ENCODE measurements at regions not wholly inside any gene's neighbourhood (a gene's known extent, or its start where the extent isn't known, plus 50 kb on each side); places are given as distances from the start of the nearest gene placed in this dataset.
"Not testable (repeated sequence)": the region's sequence is repeated elsewhere in the genome, so short reads cannot be mapped to it uniquely, and the experiment has no call there.

DNA sequence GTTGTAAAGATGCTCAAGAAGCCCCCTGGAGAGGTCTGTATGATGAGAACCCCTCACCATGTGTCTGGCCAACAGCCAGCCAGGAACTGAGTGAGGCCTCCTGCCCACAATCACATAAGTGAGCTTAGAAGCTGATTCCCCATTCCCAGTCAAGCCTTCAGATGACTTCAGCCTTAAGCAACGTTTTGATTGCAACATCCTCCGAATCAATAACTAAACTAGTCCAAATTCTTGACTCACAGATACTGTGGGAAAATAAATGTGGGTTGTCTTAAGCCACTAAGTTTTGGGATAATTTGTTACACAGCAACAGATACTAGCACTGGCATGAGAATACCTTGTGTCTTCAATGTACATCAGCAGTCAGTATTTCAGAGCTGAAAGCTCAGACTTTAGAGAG is 54.5 kb upstream of the HS3ST4 start:
- DNase-seq, result no peak

DNA sequence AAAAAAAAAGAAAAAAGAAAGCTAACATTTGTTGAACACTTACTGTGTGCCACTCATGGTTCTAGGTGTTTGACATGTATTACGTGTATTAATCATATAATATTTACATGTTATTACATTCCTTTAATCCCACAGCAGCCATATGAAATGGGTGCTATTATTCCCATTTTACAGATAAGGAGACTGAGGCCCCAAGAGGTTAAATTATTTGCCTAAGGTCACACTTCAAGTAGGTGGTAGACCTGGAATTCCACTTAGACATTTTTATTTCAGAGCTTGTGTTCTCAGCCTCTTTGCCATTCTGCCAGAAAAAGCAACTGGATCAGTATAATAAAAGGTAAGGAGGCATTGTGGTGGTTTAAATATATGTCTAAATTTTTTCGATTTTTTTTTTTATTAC is 55.1 kb upstream of the HS3ST4 start:
- DNase-seq, result no peak

GRCh38 chr16:25635454-25635853 is 56.3 kb upstream of the HS3ST4 start:
- no peak for DNase-seq

DNA sequence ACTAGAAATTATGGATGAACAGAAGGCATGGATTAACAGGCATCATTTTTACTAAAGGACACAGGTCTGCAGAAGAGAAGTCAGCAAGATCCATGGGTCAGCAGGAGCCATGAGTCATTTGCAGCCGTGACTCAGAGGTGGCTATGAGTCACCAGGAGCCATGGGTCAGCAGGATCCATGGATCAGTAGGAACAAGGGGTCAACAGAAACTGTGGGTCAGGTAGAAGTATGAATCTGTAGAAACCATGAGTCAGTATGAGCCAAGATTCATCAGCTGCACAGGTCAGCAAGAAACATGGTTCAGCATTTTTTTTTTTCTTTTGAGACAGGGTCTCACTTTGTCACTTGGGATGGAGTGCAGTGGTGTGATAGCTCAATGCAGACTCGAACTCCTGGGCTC is 58.2 kb upstream of the HS3ST4 start:
- no peak for DNase-seq

- DNase-seq, result no peak
These were observed 63.0 kb upstream of the HS3ST4 start for GRCh38 chr16:25628766-25629165.

DNA sequence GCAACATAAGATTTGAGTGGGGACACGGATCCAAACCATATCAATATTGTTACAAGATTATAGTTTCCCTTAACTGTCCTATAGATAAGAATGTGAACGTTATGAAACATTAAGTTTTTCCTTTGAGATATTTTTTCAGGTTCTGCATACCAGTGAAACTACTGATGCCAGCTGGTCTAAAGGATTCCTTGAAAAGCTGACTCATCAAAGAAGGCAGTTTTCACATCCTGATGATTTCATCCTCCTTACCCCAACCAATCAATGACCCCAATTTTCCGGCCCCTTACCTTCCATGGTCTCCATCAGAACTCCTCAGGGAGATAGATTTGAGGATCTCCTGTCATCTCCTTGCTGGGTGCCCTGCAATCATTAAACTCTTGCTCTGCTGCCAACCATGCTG is 64.1 kb upstream of the HS3ST4 start:
- no peak for DNase-seq

- no peak for DNase-seq
These were observed 65.6 kb upstream of the HS3ST4 start for GRCh38 chr16:25626172-25626571.

DNA sequence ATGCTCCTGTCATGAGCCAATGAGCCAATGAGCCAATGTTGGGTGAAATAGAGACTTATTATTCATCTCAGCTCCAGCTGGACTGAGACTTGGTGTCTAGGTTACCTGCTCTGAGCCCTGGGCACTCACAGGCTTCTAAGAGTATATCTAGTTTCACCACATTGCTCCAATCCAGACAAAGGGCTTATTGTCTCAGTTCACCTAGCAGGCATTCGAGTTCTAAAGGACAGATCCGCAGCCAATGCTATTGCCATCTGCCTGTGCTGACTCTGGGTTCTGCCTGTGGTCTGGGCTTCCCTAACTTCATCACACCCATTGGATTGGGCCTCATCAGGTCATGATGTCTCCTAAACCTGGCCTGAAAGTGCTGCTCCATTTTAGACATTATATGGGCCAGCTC is 66.1 kb upstream of the HS3ST4 start:
- DNase-seq, result no peak

DNA sequence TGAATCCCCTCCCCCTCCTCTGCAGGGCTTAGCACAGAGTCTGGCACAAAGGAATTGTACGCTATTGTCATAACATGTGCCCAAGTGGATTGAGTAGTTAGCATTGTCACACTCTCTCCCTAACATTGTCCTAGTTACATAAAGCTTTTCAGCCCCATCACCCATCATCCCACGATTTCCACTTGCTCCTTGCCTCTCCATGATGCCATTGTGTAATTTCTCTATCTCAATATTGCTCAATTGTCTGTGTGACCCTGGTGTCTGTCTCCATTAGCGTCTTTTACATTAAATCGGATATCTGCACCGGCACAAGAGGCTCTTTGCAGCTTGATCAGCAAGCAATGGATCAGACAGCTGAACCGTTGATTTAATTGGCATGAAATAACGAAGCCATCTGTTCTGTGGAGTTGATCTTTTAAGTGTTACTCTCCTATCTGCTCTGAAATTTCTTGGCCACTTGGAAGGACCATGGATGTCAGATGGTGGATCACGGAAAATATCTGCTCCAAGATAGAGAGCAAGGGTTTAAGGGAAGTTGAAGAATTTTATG is 77.0 kb upstream of the HS3ST4 start:
- no peak for DNase-seq

DNA sequence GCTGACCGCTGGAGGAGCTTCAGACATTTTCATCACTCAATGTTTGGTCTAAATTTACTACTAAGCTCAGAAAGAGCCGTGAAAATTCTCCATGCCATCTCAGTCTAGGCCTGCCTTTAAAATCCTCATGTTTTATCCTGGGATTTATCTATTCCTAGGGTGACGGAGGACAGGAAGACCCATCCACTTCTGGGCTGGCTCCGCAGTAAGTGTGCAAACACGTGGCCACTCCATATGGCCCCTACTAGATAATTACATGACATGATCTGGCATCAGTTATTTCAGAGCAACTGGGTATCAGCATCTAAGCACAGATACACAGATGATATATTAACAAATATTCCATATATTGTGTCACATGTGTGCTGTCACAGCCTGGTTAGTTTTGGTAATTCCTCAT is 77.8 kb upstream of the HS3ST4 start:
- DNase-seq, result no peak

GRCh38 chr16:25608002-25608401 is 83.8 kb upstream of the HS3ST4 start:
- DNase-seq, result no peak

DNA sequence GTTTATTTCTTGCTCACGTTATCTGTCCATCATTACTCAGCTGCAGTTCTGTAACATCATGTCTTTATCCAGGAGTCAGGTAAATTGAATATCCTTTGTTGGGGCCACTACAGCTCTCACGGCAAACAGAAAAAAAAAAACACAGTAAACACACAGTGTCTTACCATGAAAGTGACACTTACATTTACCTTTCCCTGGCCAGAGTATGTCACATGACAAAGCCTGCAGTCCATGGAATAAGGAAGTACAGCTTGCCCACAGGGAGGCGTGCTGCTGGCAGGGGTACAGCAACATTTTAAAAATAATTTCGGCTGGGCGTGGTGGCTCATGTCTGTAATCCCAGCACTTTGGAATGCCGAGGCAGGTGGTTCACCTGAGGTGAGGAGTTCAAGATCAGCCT is 85.7 kb upstream of the HS3ST4 start:
- DNase-seq, result no peak

DNA sequence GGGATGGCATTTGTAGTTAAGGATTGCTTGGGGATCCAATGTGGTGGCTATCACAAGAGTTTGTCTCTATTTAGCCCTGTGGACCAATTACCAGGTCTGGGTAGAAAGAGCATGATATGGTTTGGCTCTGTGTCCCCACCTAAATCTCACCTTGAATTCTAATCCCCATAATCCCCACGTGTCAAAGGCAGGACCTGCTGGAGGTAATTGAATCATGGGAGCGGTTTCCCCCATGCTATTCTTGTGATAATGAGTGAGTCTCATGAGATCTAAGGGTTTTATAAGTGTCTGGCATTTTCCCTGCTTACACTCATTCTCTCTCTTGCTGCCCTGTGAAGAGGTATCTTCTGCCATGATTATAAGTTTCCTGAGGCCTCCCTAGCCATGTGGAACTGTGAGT is 86.4 kb upstream of the HS3ST4 start:
- DNase-seq, result no peak

DNA sequence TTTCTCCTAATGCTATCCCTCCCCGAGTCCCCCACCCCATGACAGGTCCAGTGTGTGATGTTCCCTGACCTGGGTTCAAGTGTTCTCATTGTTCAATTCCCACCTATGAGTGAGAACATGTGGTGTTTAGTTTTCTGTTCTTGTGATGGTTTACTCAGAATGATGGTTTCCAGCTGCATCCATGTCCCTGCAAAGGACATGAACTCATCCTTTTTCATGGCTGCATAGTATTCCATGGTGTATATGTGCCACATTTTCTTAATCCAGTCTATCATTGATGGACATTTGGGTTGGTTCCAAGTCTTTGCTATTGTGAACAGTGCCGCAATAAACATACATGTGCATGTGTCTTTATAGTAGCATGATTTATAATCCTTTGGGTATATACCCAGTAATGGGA is 90.5 kb upstream of the HS3ST4 start:
- not testable (repeated sequence) for DNase-seq

- no peak for DNase-seq
These were observed 95.6 kb upstream of the HS3ST4 start for GRCh38 chr16:25596194-25596593.

GRCh38 chr16:25593260-25593659 is 98.5 kb upstream of the HS3ST4 start:
- no peak for DNase-seq

- no peak for DNase-seq
These were observed 104.0 kb upstream of the HS3ST4 start for GRCh38 chr16:25587783-25588182.

DNA sequence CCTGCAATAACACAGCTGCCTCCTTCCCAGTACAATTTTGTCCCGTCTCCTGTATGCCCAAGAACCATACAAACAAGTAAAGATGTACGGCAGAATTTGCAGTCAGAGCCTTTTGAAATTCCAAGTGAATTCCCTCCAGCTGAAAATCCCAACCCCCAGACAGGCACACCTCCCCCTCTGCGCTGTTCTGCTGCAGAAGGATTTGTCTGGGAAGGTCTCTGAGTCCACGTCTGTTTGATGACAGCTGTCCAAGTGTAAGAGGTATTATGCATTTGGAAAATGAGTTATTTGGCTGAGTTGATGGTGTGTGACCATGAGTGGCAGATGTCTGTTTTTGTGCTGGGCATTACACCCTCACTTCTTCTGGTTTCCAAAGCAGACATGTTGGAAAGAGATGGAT is 104.9 kb upstream of the HS3ST4 start:
- DNase-seq, result no peak

- DNase-seq, result no peak
These were observed 106.2 kb upstream of the HS3ST4 start for GRCh38 chr16:25585526-25585925.

GRCh38 chr16:25580041-25580440 is 111.7 kb upstream of the HS3ST4 start:
- DNase-seq, result no peak

DNA sequence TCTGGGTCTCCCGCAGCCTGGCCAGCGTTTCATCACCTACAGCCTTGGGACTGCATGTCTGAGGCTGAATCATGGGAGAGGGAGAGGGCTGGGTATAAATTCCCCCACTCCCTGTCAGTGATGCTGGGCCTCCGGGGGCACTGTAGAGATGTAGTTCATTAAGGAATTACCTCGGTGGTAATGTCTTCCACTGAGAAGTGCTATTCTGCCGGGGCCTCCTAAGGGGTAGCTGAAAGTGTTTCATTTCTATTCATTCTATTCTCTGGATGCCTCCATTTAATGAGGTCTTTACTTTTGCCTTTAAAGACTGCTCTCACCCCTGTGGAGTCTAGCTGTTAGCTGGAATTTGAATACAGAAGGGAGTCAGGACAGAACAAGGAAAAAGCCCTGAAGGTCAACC is 116.4 kb upstream of the HS3ST4 start:
- DNase-seq, result no peak

DNA sequence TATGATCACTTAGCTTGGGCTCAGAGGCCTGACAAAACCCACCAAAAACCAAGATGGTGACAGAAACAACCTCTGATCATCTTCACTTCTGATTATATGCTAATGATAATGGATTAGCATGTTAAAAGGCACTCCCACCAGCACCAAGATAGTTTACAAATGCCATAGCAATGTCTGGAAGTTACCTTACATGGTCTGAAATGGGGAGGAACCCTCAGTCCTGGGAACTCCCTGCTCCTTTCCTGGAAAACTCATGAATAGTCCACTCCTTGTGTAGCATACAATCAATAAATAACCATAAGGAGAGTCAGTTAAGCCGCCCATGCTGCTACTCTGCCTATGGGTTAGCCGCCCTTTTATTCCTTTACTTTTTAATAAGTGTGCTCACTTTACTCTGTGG is 120.0 kb upstream of the HS3ST4 start:
- no peak for DNase-seq

DNA sequence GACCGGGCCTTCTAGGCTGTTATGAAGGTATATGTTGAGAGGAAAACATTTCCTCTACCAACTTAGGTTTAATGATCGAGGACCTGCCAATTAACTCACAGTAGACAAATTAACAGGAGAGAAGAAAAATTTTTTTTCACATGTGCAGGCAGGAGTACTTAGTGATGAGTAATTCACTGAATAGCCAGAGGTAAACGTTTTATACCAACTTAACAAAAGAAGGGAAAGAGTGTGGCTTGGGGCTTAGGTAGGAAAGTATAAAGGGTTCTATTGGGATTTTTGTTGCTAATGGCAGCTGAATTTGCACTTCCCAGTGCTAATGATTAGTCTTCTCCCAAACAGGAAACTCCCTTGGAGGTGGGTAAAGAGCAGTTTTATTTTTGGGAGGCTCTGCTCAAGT is 121.6 kb upstream of the HS3ST4 start:
- DNase-seq, result no peak

GRCh38 chr16:25568991-25569390 is 122.8 kb upstream of the HS3ST4 start:
- DNase-seq, result no peak

DNA sequence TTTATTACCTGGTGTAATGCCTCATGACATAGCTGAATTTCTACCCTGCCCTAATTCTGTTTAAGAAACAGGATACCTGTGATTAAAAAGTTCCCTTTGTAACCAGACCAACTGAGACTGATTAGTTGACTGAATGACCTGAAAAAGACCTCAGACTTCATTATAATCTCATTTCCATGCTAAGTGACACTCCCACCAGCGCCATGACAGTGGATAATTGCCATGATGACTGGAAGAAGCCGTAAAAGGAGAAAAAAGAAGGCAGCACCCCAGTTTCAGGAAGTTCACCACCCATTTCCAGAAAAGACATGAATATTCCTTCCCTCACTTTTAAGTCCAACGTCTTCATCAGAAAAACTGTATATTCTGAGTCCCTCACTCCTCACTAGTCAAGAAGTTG is 125.6 kb upstream of the HS3ST4 start:
- DNase-seq, result no peak
